HepG2 (cell line): ENCODE measurements at regions not wholly inside any gene's neighbourhood (a gene's known extent, or its start where the extent isn't known, plus 50 kb on each side); places are given as distances from the start of the nearest gene placed in this dataset.
A peak's percentile ranks its signal among the peaks of the same experiment; 100 is the strongest.

ENCODE experiments used
- ELF3 ChIP-seq: IDR thresholded peaks from 2 replicates; pipeline ENCODE4 v1.6.1; 2016; ENCODE audit warnings: missing genetic modification reagents, missing compliant biosample characterization
- GFI1 ChIP-seq: sonication (generic); formaldehyde crosslinking; IDR thresholded peaks from 2 replicates; pipeline ENCODE4 v1.5.0; 2020; ENCODE audit warnings: missing genetic modification reagents, mild to moderate bottlenecking, borderline replicate concordance
- HNF4G ChIP-seq, 2 experiments: sonication (generic) in 1 of 2; formaldehyde crosslinking in 1 of 2; IDR thresholded peaks; 2 replicates each; pipeline versions ENCODE4 v1.4.0 to v1.6.1; 2011 to 2020; ENCODE audit warnings: borderline replicate concordance in 2 of 2, low read depth in 2 of 2, mild to moderate bottlenecking in 2 of 2, low read length in 1 of 2, missing genetic modification reagents in 1 of 2, moderate library complexity in 1 of 2
- KDM2A ChIP-seq: sonication (generic); formaldehyde crosslinking; IDR thresholded peaks from 2 replicates; pipeline ENCODE4 v1.4.0; 2020; ENCODE audit warnings: low read depth, missing genetic modification reagents, borderline replicate concordance
- PAWR ChIP-seq: sonication (generic); formaldehyde crosslinking; IDR thresholded peaks from 2 replicates; pipeline ENCODE4 v1.4.0; 2020; ENCODE audit warnings: missing genetic modification reagents, mild to moderate bottlenecking, borderline replicate concordance
- RAD51 ChIP-seq: fragments of 450-650 bp; IDR thresholded peaks from 2 replicates; pipeline ENCODE4 v1.6.1; 2016; ENCODE audit warnings: borderline replicate concordance
- RFX5 ChIP-seq: IDR thresholded peaks from 2 replicates; pipeline ENCODE4 v1.6.1; 2011; ENCODE audit warnings: low read depth, low read length, improper control_type of control experiment
- SAP130 ChIP-seq: IDR thresholded peaks from 2 replicates; pipeline ENCODE4 v1.6.1; 2016; ENCODE audit warnings: low read depth
- SCMH1 ChIP-seq: sonication (generic); formaldehyde crosslinking; IDR thresholded peaks from 2 replicates; pipeline ENCODE4 v1.9.0; 2021; ENCODE audit warnings: missing genetic modification reagents, mild to moderate bottlenecking, borderline replicate concordance
- TBL1XR1 ChIP-seq: fragments of 150-350 bp; IDR thresholded peaks from 2 replicates; pipeline ENCODE4 v1.6.1; 2014; ENCODE audit warnings: borderline replicate concordance, low read length; ENCODE audit not compliant: partially characterized antibody
- XRCC5 ChIP-seq: fragments of 200-400 bp; formaldehyde crosslinking; optimal IDR thresholded peaks from 2 replicates; pipeline ENCODE3; 2017; ENCODE audit warnings: mild to moderate bottlenecking, low read length
- ZBTB3 ChIP-seq: sonication (generic); formaldehyde crosslinking; IDR thresholded peaks from 2 replicates; pipeline ENCODE4 v1.4.0; 2020; ENCODE audit warnings: low read depth, mild to moderate bottlenecking, moderate library complexity, missing genetic modification reagents, borderline replicate concordance
- ZBTB38 ChIP-seq: sonication (generic); formaldehyde crosslinking; IDR thresholded peaks from 2 replicates; pipeline ENCODE4 v1.5.1; 2020; ENCODE audit warnings: mild to moderate bottlenecking, missing genetic modification reagents
- ZMYM4 ChIP-seq: sonication (generic); formaldehyde crosslinking; IDR thresholded peaks from 2 replicates; pipeline ENCODE4 v1.8.1; 2023; ENCODE audit warnings: mild to moderate bottlenecking, missing genetic modification reagents
- ZNF431 ChIP-seq: sonication (generic); formaldehyde crosslinking; IDR thresholded peaks from 2 replicates; pipeline ENCODE4 v1.9.0; 2022; ENCODE audit warnings: missing genetic modification reagents, low read depth, mild to moderate bottlenecking, borderline replicate concordance
- ZSCAN31 ChIP-seq: sonication (generic); formaldehyde crosslinking; IDR thresholded peaks from 2 replicates; pipeline ENCODE4 v1.5.0; 2020; ENCODE audit warnings: low read depth, mild to moderate bottlenecking, missing genetic modification reagents
- TF ChIP-seq, protein P1 (sequence below): sonication (generic); IDR thresholded peaks from 2 replicates; pipeline ENCODE4 v1.6.1; 2016; ENCODE audit warnings: low read depth, borderline replicate concordance
- TF ChIP-seq, protein P2 (sequence below): sonication (generic); formaldehyde crosslinking; IDR thresholded peaks from 2 replicates; pipeline ENCODE4 v1.4.0; 2020; ENCODE audit warnings: mild to moderate bottlenecking, missing genetic modification reagents
- TF ChIP-seq, protein P3 (sequence below): sonication (generic); formaldehyde crosslinking; IDR thresholded peaks from 2 replicates; pipeline ENCODE4 v1.8.0; 2022; ENCODE audit warnings: mild to moderate bottlenecking, missing genetic modification reagents, borderline replicate concordance
- TF ChIP-seq, protein P4 (sequence below): sonication (generic); formaldehyde crosslinking; IDR thresholded peaks from 2 replicates; pipeline ENCODE4 v1.5.1; 2020; ENCODE audit warnings: missing genetic modification reagents, mild to moderate bottlenecking, borderline replicate concordance
- TF ChIP-seq, protein P5 (sequence below): sonication (generic); formaldehyde crosslinking; IDR thresholded peaks from 2 replicates; pipeline ENCODE4 v1.4.0; 2020; ENCODE audit warnings: missing genetic modification reagents, mild to moderate bottlenecking, borderline replicate concordance
- TF ChIP-seq, protein P6 (sequence below): sonication (generic); formaldehyde crosslinking; IDR thresholded peaks from 2 replicates; pipeline ENCODE4 v1.8.1; 2022; ENCODE audit warnings: mild to moderate bottlenecking, missing genetic modification reagents

DNA sequence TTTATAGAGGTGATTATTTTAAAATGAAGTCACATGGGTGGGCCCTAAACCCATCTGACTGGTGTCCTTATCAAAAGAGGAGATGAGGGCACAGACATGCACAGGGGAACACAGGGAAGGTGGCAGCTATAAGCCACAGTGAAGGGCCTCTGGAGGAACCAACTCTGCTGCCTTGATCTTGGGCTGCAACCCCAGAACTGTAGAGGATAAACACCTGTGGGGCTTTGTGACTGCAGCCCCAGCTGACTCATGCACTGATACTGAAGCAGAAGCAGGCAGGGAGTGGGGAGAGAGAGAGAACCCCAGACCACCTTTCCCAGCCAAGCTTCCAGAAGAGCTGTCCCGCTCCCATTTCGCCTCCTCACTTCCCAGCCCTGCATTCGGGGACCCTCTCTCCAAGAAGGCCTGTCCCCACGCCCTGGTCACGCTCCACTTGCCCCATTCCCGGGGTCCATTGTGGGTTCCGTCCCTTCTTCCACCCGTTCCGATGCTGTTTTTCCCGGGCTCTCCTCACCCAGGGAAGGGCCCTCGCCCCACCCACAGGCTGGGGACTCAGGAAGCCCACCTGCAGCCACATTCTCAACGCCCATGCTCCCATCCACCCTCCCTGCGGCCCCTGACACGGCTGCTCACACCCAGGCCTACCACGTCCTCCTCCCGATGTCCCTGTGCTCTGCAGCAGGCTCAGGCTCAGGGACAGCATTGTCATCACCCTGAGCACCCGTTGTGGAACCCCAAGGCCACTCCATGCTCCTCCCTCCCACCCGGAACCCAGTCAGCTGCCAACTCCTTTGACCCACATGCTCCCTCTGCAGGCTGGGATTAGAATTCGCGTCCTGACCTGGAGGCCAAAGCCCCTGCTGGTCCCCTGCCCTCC lies 90.8 kb upstream of the SHANK2 start (continued):
- TF ChIP-seq SAP130 (peak; percentile 24; the same call in 1 of the 2 replicates), PAWR (CRISPR knock-in tag) (no peak), ZBTB38 (CRISPR knock-in tag) (0 out of 2 replicates have a peak, but pooled peaks have one; percentile 60), GFI1 (CRISPR knock-in tag) (no peak), SCMH1 (CRISPR knock-in tag) (no peak), RFX5 (no peak), ZBTB3 (CRISPR knock-in tag) (no peak), XRCC5 (peak; percentile 78), HNF4G (IDR thresholded peaks at IDR 0.05; ENCODE audit: borderline replicate concordance, low read depth, low read length) (no peak), HNF4G (CRISPR knock-in tag; IDR thresholded peaks at IDR 0.05; ENCODE audit: borderline replicate concordance, low read depth) (no peak), KDM2A (CRISPR knock-in tag) (peak; percentile 57; the same call in 1 of the 2 replicates), TBL1XR1 (no peak), ZSCAN31 (CRISPR knock-in tag) (0 out of 2 replicates have a peak, but pooled peaks have one; percentile 53), RAD51 (no peak), ZMYM4 (CRISPR knock-in tag) (peak; percentile 34; the same call in 1 of the 2 replicates), ZNF431 (CRISPR knock-in tag) (no peak), ELF3 (CRISPR knock-in tag) (0 out of 2 replicates have a peak, but pooled peaks have one; percentile 24)
- TF ChIP-seq, protein P1, sequence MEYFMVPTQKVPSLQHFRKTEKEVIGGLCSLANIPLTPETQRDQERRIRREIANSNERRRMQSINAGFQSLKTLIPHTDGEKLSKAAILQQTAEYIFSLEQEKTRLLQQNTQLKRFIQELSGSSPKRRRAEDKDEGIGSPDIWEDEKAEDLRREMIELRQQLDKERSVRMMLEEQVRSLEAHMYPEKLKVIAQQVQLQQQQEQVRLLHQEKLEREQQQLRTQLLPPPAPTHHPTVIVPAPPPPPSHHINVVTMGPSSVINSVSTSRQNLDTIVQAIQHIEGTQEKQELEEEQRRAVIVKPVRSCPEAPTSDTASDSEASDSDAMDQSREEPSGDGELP = peak; percentile 84; the same call in 1 of the 2 replicates
- TF ChIP-seq, protein P2, sequence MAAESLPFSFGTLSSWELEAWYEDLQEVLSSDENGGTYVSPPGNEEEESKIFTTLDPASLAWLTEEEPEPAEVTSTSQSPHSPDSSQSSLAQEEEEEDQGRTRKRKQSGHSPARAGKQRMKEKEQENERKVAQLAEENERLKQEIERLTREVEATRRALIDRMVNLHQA (CRISPR knock-in tag) = no peak
- TF ChIP-seq, protein P3, sequence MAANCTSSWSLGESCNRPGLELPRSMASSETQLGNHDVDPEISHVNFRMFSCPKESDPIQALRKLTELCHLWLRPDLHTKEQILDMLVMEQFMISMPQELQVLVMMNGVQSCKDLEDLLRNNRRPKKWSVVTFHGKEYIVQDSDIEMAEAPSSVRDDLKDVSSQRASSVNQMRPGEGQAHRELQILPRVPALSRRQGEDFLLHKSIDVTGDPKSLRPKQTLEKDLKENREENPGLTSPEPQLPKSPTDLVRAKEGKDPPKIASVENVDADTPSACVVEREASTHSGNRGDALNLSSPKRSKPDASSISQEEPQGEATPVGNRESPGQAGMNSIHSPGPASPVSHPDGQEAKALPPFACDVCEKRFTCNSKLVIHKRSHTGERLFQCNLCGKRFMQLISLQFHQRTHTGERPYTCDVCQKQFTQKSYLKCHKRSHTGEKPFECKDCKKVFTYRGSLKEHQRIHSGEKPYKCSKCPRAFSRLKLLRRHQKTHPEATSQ (CRISPR knock-in tag) = no peak
- TF ChIP-seq, protein P4, sequence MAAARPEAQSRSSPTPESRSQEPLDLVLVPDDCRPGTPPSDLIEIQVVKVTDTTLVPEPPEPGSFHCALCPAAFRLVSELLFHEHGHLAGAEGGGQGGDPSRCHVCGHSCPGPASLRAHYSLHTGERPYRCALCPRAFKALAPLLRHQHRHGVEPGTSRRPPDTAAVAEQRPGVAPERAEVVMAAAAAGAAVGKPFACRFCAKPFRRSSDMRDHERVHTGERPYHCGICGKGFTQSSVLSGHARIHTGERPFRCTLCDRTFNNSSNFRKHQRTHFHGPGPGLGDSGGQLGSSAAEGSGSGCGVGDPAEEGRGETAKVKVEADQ (CRISPR knock-in tag) = 0 out of 2 replicates have a peak, but pooled peaks have one; percentile 31
- TF ChIP-seq, protein P5, sequence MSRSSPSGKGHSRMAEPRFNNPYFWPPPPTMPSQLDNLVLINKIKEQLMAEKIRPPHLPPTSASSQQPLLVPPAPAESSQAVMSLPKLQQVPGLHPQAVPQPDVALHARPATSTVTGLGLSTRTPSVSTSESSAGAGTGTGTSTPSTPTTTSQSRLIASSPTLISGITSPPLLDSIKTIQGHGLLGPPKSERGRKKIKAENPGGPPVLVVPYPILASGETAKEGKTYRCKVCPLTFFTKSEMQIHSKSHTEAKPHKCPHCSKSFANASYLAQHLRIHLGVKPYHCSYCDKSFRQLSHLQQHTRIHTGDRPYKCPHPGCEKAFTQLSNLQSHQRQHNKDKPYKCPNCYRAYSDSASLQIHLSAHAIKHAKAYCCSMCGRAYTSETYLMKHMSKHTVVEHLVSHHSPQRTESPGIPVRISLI (CRISPR knock-in tag) = no peak
- TF ChIP-seq, protein P6, sequence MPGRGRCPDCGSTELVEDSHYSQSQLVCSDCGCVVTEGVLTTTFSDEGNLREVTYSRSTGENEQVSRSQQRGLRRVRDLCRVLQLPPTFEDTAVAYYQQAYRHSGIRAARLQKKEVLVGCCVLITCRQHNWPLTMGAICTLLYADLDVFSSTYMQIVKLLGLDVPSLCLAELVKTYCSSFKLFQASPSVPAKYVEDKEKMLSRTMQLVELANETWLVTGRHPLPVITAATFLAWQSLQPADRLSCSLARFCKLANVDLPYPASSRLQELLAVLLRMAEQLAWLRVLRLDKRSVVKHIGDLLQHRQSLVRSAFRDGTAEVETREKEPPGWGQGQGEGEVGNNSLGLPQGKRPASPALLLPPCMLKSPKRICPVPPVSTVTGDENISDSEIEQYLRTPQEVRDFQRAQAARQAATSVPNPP (CRISPR knock-in tag) = no peak
